WTC11 (cell line): ENCODE measurements at regions not wholly inside any gene's neighbourhood (a gene's known extent, or its start where the extent isn't known, plus 50 kb on each side); places are given as distances from the start of the nearest gene placed in this dataset.

Experiments used
- ATAC-seq: fragments of 200-7000 bp; cut with Tn5 transposase; 2 replicates; pipeline ENCODE4 v1.10.0; 2021; ENCODE audit warnings: mild to moderate bottlenecking, moderate library complexity
- CTCF ChIA-PET: fragments of 300-600 bp; sonication (Branson Sonifier 250); formaldehyde crosslinking; loops from one replicate; lab custom pipeline; 2021; ENCODE audit warnings: antibody characterized with exemption; lab: Charles Lee
- POLR2A ChIA-PET: fragments of 350-600 bp; sonication (Branson Sonifier 250); formaldehyde crosslinking; loops from one replicate; lab custom pipeline; 2021; ENCODE audit warnings: antibody characterized with exemption; lab: Charles Lee
- DNase-seq: peaks from one replicate; pipeline ENCODE4 v3.0.0; 2021; ENCODE audit warnings: low spot score
- H3K27ac Mint-ChIP-seq: 2 replicates; pipeline ENCODE4 v1.8.0; 2021; ENCODE audit warnings: mixed read lengths
- H3K27me3 Mint-ChIP-seq: 2 replicates; pipeline ENCODE4 v1.8.0; 2021; ENCODE audit warnings: low read depth, mild to moderate bottlenecking, moderate library complexity, mixed read lengths
- H3K36me3 Mint-ChIP-seq: 2 replicates; pipeline ENCODE4 v1.8.0; 2021; ENCODE audit warnings: mixed read lengths
- H3K4me1 Mint-ChIP-seq: 2 replicates; pipeline ENCODE4 v1.8.0; 2022; ENCODE audit warnings: mixed read lengths
- H3K4me3 Mint-ChIP-seq: 2 replicates; pipeline ENCODE4 v1.8.0; 2021; ENCODE audit warnings: mild to moderate bottlenecking, moderate library complexity, mixed read lengths
- H3K9me3 Mint-ChIP-seq: 2 replicates; pipeline ENCODE4 v1.8.0; 2021; ENCODE audit warnings: mixed read lengths
- ATF1 ChIP-seq: sonication (generic); formaldehyde crosslinking; IDR thresholded peaks from 2 replicates; pipeline ENCODE4 v1.8.1; 2023; ENCODE audit warnings: mild to moderate bottlenecking, moderate library complexity, missing genetic modification reagents
- CREM ChIP-seq: sonication (generic); formaldehyde crosslinking; IDR thresholded peaks from 2 replicates; pipeline ENCODE4 v1.8.1; 2022; ENCODE audit warnings: mild to moderate bottlenecking, missing genetic modification reagents, moderate library complexity
- ELF4 ChIP-seq: sonication (generic); formaldehyde crosslinking; IDR thresholded peaks from 2 replicates; pipeline ENCODE4 v1.8.1; 2022; ENCODE audit warnings: low read depth, mild to moderate bottlenecking, moderate library complexity, missing genetic modification reagents
- ETV6 ChIP-seq: sonication (generic); formaldehyde crosslinking; IDR thresholded peaks from 2 replicates; pipeline ENCODE4 v1.8.1; 2022; ENCODE audit warnings: mild to moderate bottlenecking, missing genetic modification reagents
- GTF2I ChIP-seq: fragments of 250-450 bp; sonication (Bioruptor Pico); conservative IDR thresholded peaks from 2 replicates; pipeline ENCODE4 v1.4.0; 2021; ENCODE audit warnings: mild to moderate bottlenecking
- HMGA2 ChIP-seq: fragments of 250-450 bp; sonication (Bioruptor Pico); IDR thresholded peaks from 2 replicates; pipeline ENCODE4 v1.4.0; 2021; ENCODE audit warnings: mild to moderate bottlenecking, moderate library complexity
- KAT7 ChIP-seq: sonication (generic); formaldehyde crosslinking; IDR thresholded peaks from 2 replicates; pipeline ENCODE4 v1.8.1; 2023; ENCODE audit warnings: missing genetic modification reagents, mild to moderate bottlenecking, borderline replicate concordance
- MXD4 ChIP-seq: fragments of 250-450 bp; sonication (Bioruptor Pico); IDR thresholded peaks from 2 replicates; pipeline ENCODE4 v1.8.0; 2021; ENCODE audit warnings: mild to moderate bottlenecking, moderate library complexity, borderline replicate concordance
- NFATC4 ChIP-seq: fragments of 250-450 bp; sonication (Bioruptor Pico); IDR thresholded peaks from 2 replicates; pipeline ENCODE4 v1.9.0; 2021; ENCODE audit warnings: mild to moderate bottlenecking
- TCF7 ChIP-seq: sonication (generic); formaldehyde crosslinking; IDR thresholded peaks from 2 replicates; pipeline ENCODE4 v1.8.0; 2022; ENCODE audit warnings: mild to moderate bottlenecking, low read depth, missing genetic modification reagents, moderate library complexity
- TEAD4 ChIP-seq: sonication (generic); formaldehyde crosslinking; IDR thresholded peaks from 2 replicates; pipeline ENCODE4 v1.8.0; 2022; ENCODE audit warnings: mild to moderate bottlenecking, missing genetic modification reagents
- ZBTB21 ChIP-seq: sonication (generic); formaldehyde crosslinking; IDR thresholded peaks from 2 replicates; pipeline ENCODE4 v1.8.1; 2023; ENCODE audit warnings: mild to moderate bottlenecking, missing genetic modification reagents, borderline replicate concordance
- ZNF232 ChIP-seq: sonication (generic); formaldehyde crosslinking; IDR thresholded peaks from 2 replicates; pipeline ENCODE4 v1.8.0; 2022; ENCODE audit warnings: mild to moderate bottlenecking, missing genetic modification reagents
- ZNF396 ChIP-seq: fragments of 250-450 bp; sonication (Bioruptor Pico); IDR thresholded peaks from 2 replicates; pipeline ENCODE4 v1.8.0; 2021; ENCODE audit warnings: mild to moderate bottlenecking, moderate library complexity, borderline replicate concordance
- TF ChIP-seq, protein P1 (sequence below): sonication (generic); formaldehyde crosslinking; IDR thresholded peaks from 2 replicates; pipeline ENCODE4 v1.8.1; 2023; ENCODE audit warnings: mild to moderate bottlenecking, missing genetic modification reagents
- TF ChIP-seq, protein P2 (sequence below): sonication (generic); formaldehyde crosslinking; IDR thresholded peaks from 2 replicates; pipeline ENCODE4 v1.8.0; 2022; ENCODE audit warnings: mild to moderate bottlenecking, missing genetic modification reagents
- TF ChIP-seq, protein P3 (sequence below): fragments of 250-450 bp; sonication (Bioruptor Pico); IDR thresholded peaks from 2 replicates; pipeline ENCODE4 v2.1.2; 2022; ENCODE audit warnings: mild to moderate bottlenecking, moderate library complexity
- TF ChIP-seq, protein P4 (sequence below): sonication (generic); formaldehyde crosslinking; conservative IDR thresholded peaks from 2 replicates; pipeline ENCODE4 v1.8.1; 2022; ENCODE audit warnings: mild to moderate bottlenecking, missing genetic modification reagents
- TF ChIP-seq, protein P5 (sequence below): sonication (generic); formaldehyde crosslinking; IDR thresholded peaks from 2 replicates; pipeline ENCODE4 v1.8.0; 2023; ENCODE audit warnings: mild to moderate bottlenecking, missing genetic modification reagents
- TF ChIP-seq, protein P6 (sequence below): fragments of 250-450 bp; sonication (Bioruptor Pico); IDR thresholded peaks from 2 replicates; pipeline ENCODE4 v1.9.0; 2021; ENCODE audit warnings: mild to moderate bottlenecking

DNA sequence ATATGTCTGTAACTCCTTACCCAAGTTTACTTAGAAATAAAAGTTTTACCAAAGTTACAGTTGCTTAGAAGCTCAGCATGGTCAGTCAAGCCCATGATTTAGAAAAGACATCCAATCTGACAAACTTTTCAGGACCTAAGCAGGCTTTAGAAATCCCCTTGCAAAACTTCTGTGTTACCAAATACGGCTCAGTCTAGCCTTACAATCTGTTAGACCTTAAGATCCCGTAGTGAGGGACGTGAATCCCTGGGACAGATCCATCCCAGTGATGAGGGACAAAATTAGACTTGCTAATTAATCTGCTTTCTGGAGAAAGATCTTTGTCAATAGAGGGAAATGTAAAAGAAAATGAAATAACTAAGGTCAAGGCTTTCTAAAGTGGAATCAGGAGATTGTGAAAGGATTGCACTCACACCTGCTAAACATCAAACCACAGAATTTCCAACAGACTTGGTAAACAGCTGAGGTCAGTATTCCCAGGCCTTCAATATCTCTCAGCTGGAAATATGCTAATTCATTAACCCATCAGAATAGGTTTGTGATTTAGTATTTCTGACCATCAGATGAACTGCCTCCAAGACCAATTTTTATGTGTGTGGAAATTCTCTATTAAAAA is 375.3 kb downstream of the DUSP10 start (continued):
- TF ChIP-seq, protein P1, sequence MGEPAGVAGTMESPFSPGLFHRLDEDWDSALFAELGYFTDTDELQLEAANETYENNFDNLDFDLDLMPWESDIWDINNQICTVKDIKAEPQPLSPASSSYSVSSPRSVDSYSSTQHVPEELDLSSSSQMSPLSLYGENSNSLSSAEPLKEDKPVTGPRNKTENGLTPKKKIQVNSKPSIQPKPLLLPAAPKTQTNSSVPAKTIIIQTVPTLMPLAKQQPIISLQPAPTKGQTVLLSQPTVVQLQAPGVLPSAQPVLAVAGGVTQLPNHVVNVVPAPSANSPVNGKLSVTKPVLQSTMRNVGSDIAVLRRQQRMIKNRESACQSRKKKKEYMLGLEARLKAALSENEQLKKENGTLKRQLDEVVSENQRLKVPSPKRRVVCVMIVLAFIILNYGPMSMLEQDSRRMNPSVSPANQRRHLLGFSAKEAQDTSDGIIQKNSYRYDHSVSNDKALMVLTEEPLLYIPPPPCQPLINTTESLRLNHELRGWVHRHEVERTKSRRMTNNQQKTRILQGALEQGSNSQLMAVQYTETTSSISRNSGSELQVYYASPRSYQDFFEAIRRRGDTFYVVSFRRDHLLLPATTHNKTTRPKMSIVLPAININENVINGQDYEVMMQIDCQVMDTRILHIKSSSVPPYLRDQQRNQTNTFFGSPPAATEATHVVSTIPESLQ: no peak
- TF ChIP-seq ELF4 (CRISPR knock-in tag) (no peak), NFATC4 (no peak), ZBTB21 (CRISPR knock-in tag) (no peak), TEAD4 (CRISPR knock-in tag) (no peak), MXD4 (no peak)
- TF ChIP-seq, protein P2, sequence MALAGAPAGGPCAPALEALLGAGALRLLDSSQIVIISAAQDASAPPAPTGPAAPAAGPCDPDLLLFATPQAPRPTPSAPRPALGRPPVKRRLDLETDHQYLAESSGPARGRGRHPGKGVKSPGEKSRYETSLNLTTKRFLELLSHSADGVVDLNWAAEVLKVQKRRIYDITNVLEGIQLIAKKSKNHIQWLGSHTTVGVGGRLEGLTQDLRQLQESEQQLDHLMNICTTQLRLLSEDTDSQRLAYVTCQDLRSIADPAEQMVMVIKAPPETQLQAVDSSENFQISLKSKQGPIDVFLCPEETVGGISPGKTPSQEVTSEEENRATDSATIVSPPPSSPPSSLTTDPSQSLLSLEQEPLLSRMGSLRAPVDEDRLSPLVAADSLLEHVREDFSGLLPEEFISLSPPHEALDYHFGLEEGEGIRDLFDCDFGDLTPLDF: no peak
- TF ChIP-seq, protein P3, sequence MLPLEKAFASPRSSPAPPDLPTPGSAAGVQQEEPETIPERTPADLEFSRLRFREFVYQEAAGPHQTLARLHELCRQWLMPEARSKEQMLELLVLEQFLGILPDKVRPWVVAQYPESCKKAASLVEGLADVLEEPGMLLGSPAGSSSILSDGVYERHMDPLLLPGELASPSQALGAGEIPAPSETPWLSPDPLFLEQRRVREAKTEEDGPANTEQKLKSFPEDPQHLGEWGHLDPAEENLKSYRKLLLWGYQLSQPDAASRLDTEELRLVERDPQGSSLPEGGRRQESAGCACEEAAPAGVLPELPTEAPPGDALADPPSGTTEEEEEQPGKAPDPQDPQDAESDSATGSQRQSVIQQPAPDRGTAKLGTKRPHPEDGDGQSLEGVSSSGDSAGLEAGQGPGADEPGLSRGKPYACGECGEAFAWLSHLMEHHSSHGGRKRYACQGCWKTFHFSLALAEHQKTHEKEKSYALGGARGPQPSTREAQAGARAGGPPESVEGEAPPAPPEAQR (CRISPR knock-in tag): no peak
- TF ChIP-seq, protein P4, sequence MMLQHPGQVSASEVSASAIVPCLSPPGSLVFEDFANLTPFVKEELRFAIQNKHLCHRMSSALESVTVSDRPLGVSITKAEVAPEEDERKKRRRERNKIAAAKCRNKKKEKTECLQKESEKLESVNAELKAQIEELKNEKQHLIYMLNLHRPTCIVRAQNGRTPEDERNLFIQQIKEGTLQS (CRISPR knock-in tag): no peak

DNA sequence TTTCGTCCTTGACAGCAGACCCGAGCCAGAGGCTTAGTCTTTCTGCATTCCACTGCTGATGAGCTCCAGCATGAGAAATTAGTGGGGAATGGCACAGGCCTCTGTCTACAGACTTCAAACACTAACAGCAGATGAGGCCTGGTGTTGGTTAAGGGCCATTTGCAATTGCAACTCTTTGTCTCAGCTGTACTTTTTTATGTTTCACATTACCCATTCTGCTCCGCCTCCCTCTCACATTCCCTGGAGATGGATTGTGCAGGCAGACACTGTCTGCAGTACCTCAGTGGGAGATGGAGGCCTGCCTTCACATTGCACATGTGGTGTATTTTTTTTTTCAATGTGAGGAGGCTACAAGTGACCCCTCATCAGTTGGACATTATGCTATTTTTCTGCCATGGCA is 370.2 kb downstream of the DUSP10 start:
- peaks cover 20% of the 10 kb centered on the region for H3K4me1 Mint-ChIP-seq

More for the DNA sequence above, 370.2 kb downstream of the DUSP10 start:
- peaks cover 14% of the 10 kb centered on the region; the same call in 1 of the 2 replicates for H3K9me3 Mint-ChIP-seq
- H3K4me3 Mint-ChIP-seq: no peak overlapping the region
- ChIA-PET CTCF (interaction anchor here (0.9 kb wide), 1 partner anchor 64 kb away, joined by 3 read pairs; no protein-coding TSS in a partner anchor), POLR2A (interaction anchor here (0.5 kb wide), 1 partner anchor 12 kb away, joined by 7 read pairs; no protein-coding TSS in a partner anchor)
- TF ChIP-seq CREM (CRISPR knock-in tag): no peak
- TF ChIP-seq ETV6 (CRISPR knock-in tag): no peak
- TF ChIP-seq ZNF396 (CRISPR knock-in tag): no peak
- no peak for TF ChIP-seq HMGA2 (CRISPR knock-in tag)
- no peak for TF ChIP-seq NFATC4
- TF ChIP-seq ATF1 (CRISPR knock-in tag): no peak
- no peak for TF ChIP-seq GTF2I (CRISPR knock-in tag)
- no peak for TF ChIP-seq ZBTB21 (CRISPR knock-in tag)
- TF ChIP-seq, protein P5, sequence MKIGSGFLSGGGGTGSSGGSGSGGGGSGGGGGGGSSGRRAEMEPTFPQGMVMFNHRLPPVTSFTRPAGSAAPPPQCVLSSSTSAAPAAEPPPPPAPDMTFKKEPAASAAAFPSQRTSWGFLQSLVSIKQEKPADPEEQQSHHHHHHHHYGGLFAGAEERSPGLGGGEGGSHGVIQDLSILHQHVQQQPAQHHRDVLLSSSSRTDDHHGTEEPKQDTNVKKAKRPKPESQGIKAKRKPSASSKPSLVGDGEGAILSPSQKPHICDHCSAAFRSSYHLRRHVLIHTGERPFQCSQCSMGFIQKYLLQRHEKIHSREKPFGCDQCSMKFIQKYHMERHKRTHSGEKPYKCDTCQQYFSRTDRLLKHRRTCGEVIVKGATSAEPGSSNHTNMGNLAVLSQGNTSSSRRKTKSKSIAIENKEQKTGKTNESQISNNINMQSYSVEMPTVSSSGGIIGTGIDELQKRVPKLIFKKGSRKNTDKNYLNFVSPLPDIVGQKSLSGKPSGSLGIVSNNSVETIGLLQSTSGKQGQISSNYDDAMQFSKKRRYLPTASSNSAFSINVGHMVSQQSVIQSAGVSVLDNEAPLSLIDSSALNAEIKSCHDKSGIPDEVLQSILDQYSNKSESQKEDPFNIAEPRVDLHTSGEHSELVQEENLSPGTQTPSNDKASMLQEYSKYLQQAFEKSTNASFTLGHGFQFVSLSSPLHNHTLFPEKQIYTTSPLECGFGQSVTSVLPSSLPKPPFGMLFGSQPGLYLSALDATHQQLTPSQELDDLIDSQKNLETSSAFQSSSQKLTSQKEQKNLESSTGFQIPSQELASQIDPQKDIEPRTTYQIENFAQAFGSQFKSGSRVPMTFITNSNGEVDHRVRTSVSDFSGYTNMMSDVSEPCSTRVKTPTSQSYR (CRISPR knock-in tag): no peak
- TF ChIP-seq ELF4 (CRISPR knock-in tag): no peak
- no peak for TF ChIP-seq TEAD4 (CRISPR knock-in tag)
- no peak for TF ChIP-seq ZNF232
- no peak for TF ChIP-seq KAT7
- TF ChIP-seq TCF7 (CRISPR knock-in tag): no peak
- TF ChIP-seq, protein P6, sequence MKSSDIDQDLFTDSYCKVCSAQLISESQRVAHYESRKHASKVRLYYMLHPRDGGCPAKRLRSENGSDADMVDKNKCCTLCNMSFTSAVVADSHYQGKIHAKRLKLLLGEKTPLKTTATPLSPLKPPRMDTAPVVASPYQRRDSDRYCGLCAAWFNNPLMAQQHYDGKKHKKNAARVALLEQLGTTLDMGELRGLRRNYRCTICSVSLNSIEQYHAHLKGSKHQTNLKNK (CRISPR knock-in tag): no peak
- no peaks in the 10 kb centered on the region for H3K27me3 Mint-ChIP-seq
- H3K36me3 Mint-ChIP-seq: no peaks in the 10 kb centered on the region
- no peak for DNase-seq
- ATAC-seq: no peak
- H3K27ac Mint-ChIP-seq: no peak overlapping the region
